ENCODE measurements at regions not wholly inside any gene's neighbourhood (a gene's known extent, or its start where the extent isn't known, plus 50 kb on each side); places are given as distances from the start of the nearest gene placed in this dataset.

DNA sequence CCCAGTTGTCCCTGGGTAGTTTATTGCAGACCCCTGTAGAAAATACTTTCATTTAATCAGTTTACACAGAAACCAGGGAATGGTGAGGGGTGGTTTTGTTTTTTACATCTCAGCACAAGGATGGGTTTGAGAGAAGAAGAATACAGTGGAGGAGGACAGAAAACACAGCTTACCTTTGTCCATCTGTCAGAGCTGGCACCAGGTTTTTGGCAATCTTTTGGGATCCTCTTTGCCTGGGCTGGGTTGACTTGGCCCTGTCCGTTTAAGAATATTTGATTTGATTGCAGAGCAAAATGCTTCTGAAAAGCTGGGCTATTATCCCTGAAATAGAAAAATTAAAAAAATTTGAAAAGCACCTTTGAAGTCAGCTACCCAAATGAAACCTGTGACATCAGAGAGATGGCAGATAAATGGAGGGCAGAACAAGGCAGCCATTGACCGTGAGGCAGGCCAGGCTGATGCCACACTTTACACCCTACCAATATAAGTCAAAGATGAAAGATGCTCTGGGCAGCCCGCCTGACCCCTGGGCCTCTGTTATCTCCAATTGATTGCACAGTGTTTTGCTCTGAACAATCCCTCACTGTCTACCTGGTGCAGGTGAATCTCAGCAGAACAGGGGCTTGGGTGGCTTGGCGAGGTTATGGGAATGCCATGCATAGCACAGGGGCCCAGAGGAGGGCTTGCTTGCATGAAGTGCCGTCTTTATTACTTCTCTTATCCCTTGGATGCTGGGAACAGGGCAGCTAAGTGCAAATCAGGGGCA, 218.8 kb downstream of the LMX1A start (continued):
- TF ChIP-seq GABPA (IDR thresholded peaks at IDR 0.05; ENCODE audit: low read depth, low read length), result no peak
- no peak for TF ChIP-seq GABPA (CRISPR knock-in tag; IDR thresholded peaks at IDR 0.05; ENCODE audit: low read depth)
- TF ChIP-seq ZFP37 (CRISPR knock-in tag; IDR thresholded peaks at IDR 0.05; ENCODE audit: borderline replicate concordance), result no peak
- TF ChIP-seq GTF2F1 (IDR thresholded peaks at IDR 0.05; ENCODE audit: low read length), result no peak
- TF ChIP-seq ZNF468 (CRISPR knock-in tag; IDR thresholded peaks at IDR 0.05), result no peak
- TF ChIP-seq, protein P1, sequence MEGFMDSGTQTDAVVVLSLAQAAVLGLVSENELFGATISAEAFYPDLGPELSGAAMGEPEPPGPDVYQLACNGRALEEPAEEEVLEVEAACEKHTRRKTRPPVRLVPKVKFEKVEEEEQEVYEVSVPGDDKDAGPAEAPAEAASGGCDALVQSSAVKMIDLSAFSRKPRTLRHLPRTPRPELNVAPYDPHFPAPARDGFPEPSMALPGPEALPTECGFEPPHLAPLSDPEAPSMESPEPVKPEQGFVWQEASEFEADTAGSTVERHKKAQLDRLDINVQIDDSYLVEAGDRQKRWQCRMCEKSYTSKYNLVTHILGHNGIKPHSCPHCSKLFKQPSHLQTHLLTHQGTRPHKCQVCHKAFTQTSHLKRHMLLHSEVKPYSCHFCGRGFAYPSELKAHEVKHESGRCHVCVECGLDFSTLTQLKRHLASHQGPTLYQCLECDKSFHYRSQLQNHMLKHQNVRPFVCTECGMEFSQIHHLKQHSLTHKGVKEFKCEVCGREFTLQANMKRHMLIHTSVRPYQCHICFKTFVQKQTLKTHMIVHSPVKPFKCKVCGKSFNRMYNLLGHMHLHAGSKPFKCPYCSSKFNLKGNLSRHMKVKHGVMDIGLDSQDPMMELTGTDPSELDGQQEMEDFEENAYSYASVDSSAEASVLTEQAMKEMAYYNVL (CRISPR knock-in tag; IDR thresholded peaks at IDR 0.05; ENCODE audit: borderline replicate concordance), result peak; percentile 71; the same call in 1 of the 2 replicates
- TF ChIP-seq MEIS2 (CRISPR knock-in tag; IDR thresholded peaks at IDR 0.05), result no peak
- peak; percentile 94 for TF ChIP-seq TBX2 (CRISPR knock-in tag; IDR thresholded peaks at IDR 0.05; ENCODE audit: borderline replicate concordance)
- TF ChIP-seq, protein P2, sequence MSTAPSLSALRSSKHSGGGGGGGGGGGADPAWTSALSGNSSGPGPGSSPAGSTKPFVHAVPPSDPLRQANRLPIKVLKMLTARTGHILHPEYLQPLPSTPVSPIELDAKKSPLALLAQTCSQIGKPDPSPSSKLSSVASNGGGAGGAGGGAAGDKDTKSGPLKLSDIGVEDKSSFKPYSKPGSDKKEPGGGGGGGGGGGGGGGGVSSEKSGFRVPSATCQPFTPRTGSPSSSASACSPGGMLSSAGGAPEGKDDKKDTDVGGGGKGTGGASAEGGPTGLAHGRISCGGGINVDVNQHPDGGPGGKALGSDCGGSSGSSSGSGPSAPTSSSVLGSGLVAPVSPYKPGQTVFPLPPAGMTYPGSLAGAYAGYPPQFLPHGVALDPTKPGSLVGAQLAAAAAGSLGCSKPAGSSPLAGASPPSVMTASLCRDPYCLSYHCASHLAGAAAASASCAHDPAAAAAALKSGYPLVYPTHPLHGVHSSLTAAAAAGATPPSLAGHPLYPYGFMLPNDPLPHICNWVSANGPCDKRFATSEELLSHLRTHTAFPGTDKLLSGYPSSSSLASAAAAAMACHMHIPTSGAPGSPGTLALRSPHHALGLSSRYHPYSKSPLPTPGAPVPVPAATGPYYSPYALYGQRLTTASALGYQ (CRISPR knock-in tag; IDR thresholded peaks at IDR 0.05), result peak; percentile 61; the same call in 1 of the 2 replicates
- peak; percentile 57; the same call in 1 of the 2 replicates for TF ChIP-seq RARA (CRISPR knock-in tag; IDR thresholded peaks at IDR 0.05)
- TF ChIP-seq XBP1 (CRISPR knock-in tag; IDR thresholded peaks at IDR 0.05), result no peak
- TF ChIP-seq, protein P3, sequence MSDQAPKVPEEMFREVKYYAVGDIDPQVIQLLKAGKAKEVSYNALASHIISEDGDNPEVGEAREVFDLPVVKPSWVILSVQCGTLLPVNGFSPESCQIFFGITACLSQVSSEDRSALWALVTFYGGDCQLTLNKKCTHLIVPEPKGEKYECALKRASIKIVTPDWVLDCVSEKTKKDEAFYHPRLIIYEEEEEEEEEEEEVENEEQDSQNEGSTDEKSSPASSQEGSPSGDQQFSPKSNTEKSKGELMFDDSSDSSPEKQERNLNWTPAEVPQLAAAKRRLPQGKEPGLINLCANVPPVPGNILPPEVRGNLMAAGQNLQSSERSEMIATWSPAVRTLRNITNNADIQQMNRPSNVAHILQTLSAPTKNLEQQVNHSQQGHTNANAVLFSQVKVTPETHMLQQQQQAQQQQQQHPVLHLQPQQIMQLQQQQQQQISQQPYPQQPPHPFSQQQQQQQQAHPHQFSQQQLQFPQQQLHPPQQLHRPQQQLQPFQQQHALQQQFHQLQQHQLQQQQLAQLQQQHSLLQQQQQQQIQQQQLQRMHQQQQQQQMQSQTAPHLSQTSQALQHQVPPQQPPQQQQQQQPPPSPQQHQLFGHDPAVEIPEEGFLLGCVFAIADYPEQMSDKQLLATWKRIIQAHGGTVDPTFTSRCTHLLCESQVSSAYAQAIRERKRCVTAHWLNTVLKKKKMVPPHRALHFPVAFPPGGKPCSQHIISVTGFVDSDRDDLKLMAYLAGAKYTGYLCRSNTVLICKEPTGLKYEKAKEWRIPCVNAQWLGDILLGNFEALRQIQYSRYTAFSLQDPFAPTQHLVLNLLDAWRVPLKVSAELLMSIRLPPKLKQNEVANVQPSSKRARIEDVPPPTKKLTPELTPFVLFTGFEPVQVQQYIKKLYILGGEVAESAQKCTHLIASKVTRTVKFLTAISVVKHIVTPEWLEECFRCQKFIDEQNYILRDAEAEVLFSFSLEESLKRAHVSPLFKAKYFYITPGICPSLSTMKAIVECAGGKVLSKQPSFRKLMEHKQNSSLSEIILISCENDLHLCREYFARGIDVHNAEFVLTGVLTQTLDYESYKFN (CRISPR knock-in tag; conservative IDR thresholded peaks at IDR 0.05), result peak; percentile 83
- TF ChIP-seq ARNTL (CRISPR knock-in tag; IDR thresholded peaks at IDR 0.05), result no peak
- TF ChIP-seq ZNF343 (CRISPR knock-in tag; IDR thresholded peaks at IDR 0.05), result no peak
- peak; percentile 53; the same call in 1 of the 2 replicates for TF ChIP-seq CEBPB (IDR thresholded peaks at IDR 0.05; ENCODE audit: borderline replicate concordance, low read depth, low read length)
- no peak for TF ChIP-seq ZNF10 (CRISPR knock-in tag; IDR thresholded peaks at IDR 0.05; ENCODE audit: borderline replicate concordance, low read depth)
- peak; percentile 79; the same call in 1 of the 2 replicates for TF ChIP-seq HMG20B (CRISPR knock-in tag; conservative IDR thresholded peaks at IDR 0.05)
- no peak for TF ChIP-seq DNMT3B (CRISPR knock-in tag; conservative IDR thresholded peaks at IDR 0.05)
- TF ChIP-seq KLF16 (CRISPR knock-in tag; IDR thresholded peaks at IDR 0.05), result no peak
- TF ChIP-seq TMF1 (CRISPR knock-in tag; IDR thresholded peaks at IDR 0.05; ENCODE audit: low read depth), result no peak
- peak; percentile 63 for TF ChIP-seq NFIC (IDR thresholded peaks at IDR 0.05; ENCODE audit: low read length)
- no peak for TF ChIP-seq SIN3B (IDR thresholded peaks at IDR 0.05; ENCODE audit: low read length)
- TF ChIP-seq ZMYM3 (CRISPR knock-in tag; IDR thresholded peaks at IDR 0.05), result peak; percentile 54; the same call in 1 of the 2 replicates
- TF ChIP-seq FOXO1 (CRISPR knock-in tag; IDR thresholded peaks at IDR 0.05), result 0 out of 2 replicates have a peak, but pooled peaks have one; percentile 37
- no peak for TF ChIP-seq SETDB1 (CRISPR knock-in tag; IDR thresholded peaks at IDR 0.05; ENCODE audit: borderline replicate concordance)
